HG02938 (cell line): ENCODE measurements at regions not wholly inside any gene's neighbourhood (a gene's known extent, or its start where the extent isn't known, plus 50 kb on each side); places are given as distances from the start of the nearest gene placed in this dataset.

Experiments
- ATAC-seq: cut with Tn5 transposase; IDR thresholded peaks from one replicate; pipeline ENCODE4 v1.9.1; 2021; ENCODE audit warnings: mild to moderate bottlenecking, moderate library complexity; ENCODE audit not compliant: unreplicated experiment

- ATAC-seq, result no peak
These were observed 50.0 kb upstream of the BET1 start for GRCh38 chr7:94054130-94054529.

GRCh38 chr7:94055963-94056362 lies 51.8 kb upstream of the BET1 start:
- no peak for ATAC-seq

GRCh38 chr7:94056796-94057207 lies 52.6 kb upstream of the BET1 start:
- no peak for ATAC-seq

GRCh38 chr7:94057955-94058354 lies 53.8 kb upstream of the BET1 start:
- no peak for ATAC-seq

- no peak for ATAC-seq
These were observed 55.6 kb upstream of the BET1 start for GRCh38 chr7:94059746-94060145.

- no peak for ATAC-seq
These were observed 56.6 kb upstream of the BET1 start for GRCh38 chr7:94060752-94061151.

- ATAC-seq, result no peak
These were observed 57.2 kb upstream of the BET1 start for GRCh38 chr7:94061326-94061725.

GRCh38 chr7:94062372-94062771 lies 58.2 kb upstream of the BET1 start:
- ATAC-seq, result no peak

- no peak for ATAC-seq
These were observed 60.5 kb upstream of the BET1 start for GRCh38 chr7:94064541-94065191.

GRCh38 chr7:94067047-94067446 lies 62.9 kb upstream of the BET1 start:
- no peak for ATAC-seq

- ATAC-seq, result no peak
These were observed 63.4 kb upstream of the BET1 start for GRCh38 chr7:94067506-94067905.

GRCh38 chr7:94069162-94069739 lies 65.1 kb upstream of the BET1 start:
- no peak for ATAC-seq

- ATAC-seq, result no peak
These were observed 76.4 kb upstream of the BET1 start for GRCh38 chr7:94080551-94080950.

GRCh38 chr7:94082126-94082525 lies 78.0 kb upstream of the BET1 start:
- ATAC-seq, result no peak

- ATAC-seq, result peak; percentile 98
These were observed 83.7 kb upstream of the BET1 start for GRCh38 chr7:94087664-94088352.

GRCh38 chr7:94088560-94088959 lies 84.4 kb upstream of the BET1 start:
- no peak for ATAC-seq

- no peak for ATAC-seq
These were observed 85.7 kb upstream of the BET1 start for GRCh38 chr7:94089806-94090205.

- no peak for ATAC-seq
These were observed 88.8 kb upstream of the BET1 start for GRCh38 chr7:94092980-94093379.

GRCh38 chr7:94094298-94094697 lies 90.1 kb upstream of the BET1 start:
- ATAC-seq, result no peak

GRCh38 chr7:94095316-94096009 lies 91.3 kb upstream of the BET1 start:
- no peak for ATAC-seq

GRCh38 chr7:94099679-94100078 lies 95.5 kb upstream of the BET1 start:
- ATAC-seq, result no peak
